ENCODE measurements at regions not wholly inside any gene's neighbourhood (a gene's known extent, or its start where the extent isn't known, plus 50 kb on each side); places are given as distances from the start of the nearest gene placed in this dataset.
"Not testable (repeated sequence)": the region's sequence is repeated elsewhere in the genome, so short reads cannot be mapped to it uniquely, and the experiment has no call there.

GRCh38 chr6:792662-793061 lies 99.7 kb upstream of the EXOC2 start:
- no peak for DNase-seq

GRCh38 chr6:788058-788457 lies 95.1 kb upstream of the EXOC2 start:
- no peak for DNase-seq

GRCh38 chr6:786946-787763 lies 94.2 kb upstream of the EXOC2 start:
- no peak for DNase-seq

GRCh38 chr6:783966-784735 lies 91.2 kb upstream of the EXOC2 start:
- no peak for DNase-seq

- no peak for DNase-seq
These were observed 89.2 kb upstream of the EXOC2 start for GRCh38 chr6:782141-782540.

- no peak for DNase-seq
These were observed 88.5 kb upstream of the EXOC2 start for GRCh38 chr6:781350-781961.

- DNase-seq, result no peak
These were observed 87.8 kb upstream of the EXOC2 start for GRCh38 chr6:780706-781105.

GRCh38 chr6:776951-777350 lies 84.0 kb upstream of the EXOC2 start:
- no peak for DNase-seq

GRCh38 chr6:776528-776931 lies 83.6 kb upstream of the EXOC2 start:
- DNase-seq, result no peak

GRCh38 chr6:775863-776262 lies 82.9 kb upstream of the EXOC2 start:
- DNase-seq, result no peak

- DNase-seq, result not testable (repeated sequence)
These were observed 78.7 kb upstream of the EXOC2 start for GRCh38 chr6:771683-772082.

- DNase-seq, result no peak
These were observed 75.0 kb upstream of the EXOC2 start for GRCh38 chr6:767755-768512.

- no peak for DNase-seq
These were observed 73.7 kb upstream of the EXOC2 start for GRCh38 chr6:766625-767024.

GRCh38 chr6:761997-762396 lies 69.1 kb upstream of the EXOC2 start:
- no peak for DNase-seq

GRCh38 chr6:760982-761955 lies 68.3 kb upstream of the EXOC2 start:
- DNase-seq, result no peak

- no peak for DNase-seq
These were observed 66.8 kb upstream of the EXOC2 start for GRCh38 chr6:759729-760128.

GRCh38 chr6:756224-756623 lies 63.3 kb upstream of the EXOC2 start:
- DNase-seq, result no peak

GRCh38 chr6:754202-754601 lies 61.3 kb upstream of the EXOC2 start:
- no peak for DNase-seq

- no peak for DNase-seq
These were observed 60.5 kb upstream of the EXOC2 start for GRCh38 chr6:753486-753885.

- no peak for DNase-seq
These were observed 59.5 kb upstream of the EXOC2 start for GRCh38 chr6:752438-752837.

GRCh38 chr6:751765-752164 lies 58.8 kb upstream of the EXOC2 start:
- DNase-seq, result no peak

- DNase-seq, result no peak
These were observed 55.0 kb upstream of the EXOC2 start for GRCh38 chr6:747921-748320.
